Vagina (tissue), 2 donors: ENCODE measurements at regions not wholly inside any gene's neighbourhood (a gene's known extent, or its start where the extent isn't known, plus 50 kb on each side); places are given as distances from the start of the nearest gene placed in this dataset.
"Not testable (repeated sequence)": the region's sequence is repeated elsewhere in the genome, so short reads cannot be mapped to it uniquely, and the experiment has no call there.

ENCODE experiments used
- POLR2A ChIP-seq, 2 donors: fragments of 450-650 bp; IDR thresholded peaks; one replicate each; pipeline ENCODE4 v1.6.1; 2017; ENCODE audit warnings: antibody characterized with exemption in 2 of 2, mild to moderate bottlenecking in 2 of 2, moderate library complexity in 2 of 2
- POLR2AphosphoS5 ChIP-seq, 2 donors: sonication (generic); formaldehyde crosslinking; IDR thresholded peaks; one replicate each; pipeline ENCODE4 v1.9.0; 2017; ENCODE audit warnings: antibody characterized with exemption in 2 of 2, mild to moderate bottlenecking in 2 of 2, low read depth in 1 of 2; ENCODE audit not compliant: insufficient read depth in 1 of 2
- TF ChIP-seq, protein P1 (sequence below), 3 experiments: fragments of 450-650 bp in 2 of 3; fragments of 200-600 bp in 1 of 3; sonication (generic) in 1 of 3; IDR thresholded peaks; one replicate each; pipeline ENCODE4 v1.5.1; 2017 to 2019; ENCODE audit warnings: antibody characterized with exemption in 3 of 3, mild to moderate bottlenecking in 2 of 3, moderate library complexity in 2 of 3

DNA sequence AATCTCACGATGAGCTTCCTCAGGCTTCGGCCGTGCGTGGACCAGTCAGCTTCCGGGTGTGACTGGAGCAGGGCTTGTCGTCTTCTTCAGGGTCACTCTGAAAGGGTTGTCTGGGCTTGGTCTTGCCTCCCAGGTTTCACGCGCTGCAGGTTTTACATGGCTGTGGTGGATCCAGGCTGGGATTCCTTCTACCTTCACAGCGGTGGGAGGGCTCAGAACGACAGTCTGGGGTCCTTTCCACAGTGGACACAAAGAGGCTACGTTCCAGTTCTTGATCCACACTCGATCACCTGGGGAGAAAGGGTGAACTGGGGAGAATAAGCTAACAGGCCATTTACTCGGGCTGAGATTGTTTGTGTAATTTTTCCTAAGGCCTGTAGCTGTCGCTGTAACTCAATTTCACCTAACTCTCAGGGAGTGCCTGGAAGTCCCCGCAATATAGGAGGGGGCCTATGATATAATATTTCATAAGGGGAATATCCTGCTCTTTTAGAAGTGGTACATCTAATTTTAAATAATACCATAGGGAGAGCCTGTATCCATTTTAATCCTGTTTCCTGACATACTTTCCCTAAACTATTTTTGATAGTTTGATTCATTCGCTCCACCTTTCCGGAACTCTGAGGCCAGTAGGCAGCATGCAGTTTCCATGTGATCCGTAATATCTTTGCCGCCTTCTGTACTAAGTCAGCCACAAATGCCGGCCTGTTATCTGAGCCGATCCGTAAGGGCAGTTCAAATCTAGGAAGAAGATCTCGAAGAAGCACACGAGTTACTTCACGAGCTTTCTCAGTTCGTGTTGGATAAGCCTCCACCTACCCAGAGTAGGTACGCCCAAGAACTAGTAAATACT is 97.4 kb upstream of the ZNF195 start:
- TF ChIP-seq, protein P1, sequence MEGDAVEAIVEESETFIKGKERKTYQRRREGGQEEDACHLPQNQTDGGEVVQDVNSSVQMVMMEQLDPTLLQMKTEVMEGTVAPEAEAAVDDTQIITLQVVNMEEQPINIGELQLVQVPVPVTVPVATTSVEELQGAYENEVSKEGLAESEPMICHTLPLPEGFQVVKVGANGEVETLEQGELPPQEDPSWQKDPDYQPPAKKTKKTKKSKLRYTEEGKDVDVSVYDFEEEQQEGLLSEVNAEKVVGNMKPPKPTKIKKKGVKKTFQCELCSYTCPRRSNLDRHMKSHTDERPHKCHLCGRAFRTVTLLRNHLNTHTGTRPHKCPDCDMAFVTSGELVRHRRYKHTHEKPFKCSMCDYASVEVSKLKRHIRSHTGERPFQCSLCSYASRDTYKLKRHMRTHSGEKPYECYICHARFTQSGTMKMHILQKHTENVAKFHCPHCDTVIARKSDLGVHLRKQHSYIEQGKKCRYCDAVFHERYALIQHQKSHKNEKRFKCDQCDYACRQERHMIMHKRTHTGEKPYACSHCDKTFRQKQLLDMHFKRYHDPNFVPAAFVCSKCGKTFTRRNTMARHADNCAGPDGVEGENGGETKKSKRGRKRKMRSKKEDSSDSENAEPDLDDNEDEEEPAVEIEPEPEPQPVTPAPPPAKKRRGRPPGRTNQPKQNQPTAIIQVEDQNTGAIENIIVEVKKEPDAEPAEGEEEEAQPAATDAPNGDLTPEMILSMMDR (IDR thresholded peaks at IDR 0.05), result not testable (repeated sequence)
- not testable (repeated sequence) for TF ChIP-seq POLR2A (IDR thresholded peaks at IDR 0.05); POLR2AphosphoS5 (IDR thresholded peaks at IDR 0.05; ENCODE audit: insufficient read depth in 1 of 2, low read depth in 1 of 2)
